ENCODE measurements at regions not wholly inside any gene's neighbourhood (a gene's known extent, or its start where the extent isn't known, plus 50 kb on each side); places are given as distances from the start of the nearest gene placed in this dataset.
"Not testable (repeated sequence)": the region's sequence is repeated elsewhere in the genome, so short reads cannot be mapped to it uniquely, and the experiment has no call there.

DNA sequence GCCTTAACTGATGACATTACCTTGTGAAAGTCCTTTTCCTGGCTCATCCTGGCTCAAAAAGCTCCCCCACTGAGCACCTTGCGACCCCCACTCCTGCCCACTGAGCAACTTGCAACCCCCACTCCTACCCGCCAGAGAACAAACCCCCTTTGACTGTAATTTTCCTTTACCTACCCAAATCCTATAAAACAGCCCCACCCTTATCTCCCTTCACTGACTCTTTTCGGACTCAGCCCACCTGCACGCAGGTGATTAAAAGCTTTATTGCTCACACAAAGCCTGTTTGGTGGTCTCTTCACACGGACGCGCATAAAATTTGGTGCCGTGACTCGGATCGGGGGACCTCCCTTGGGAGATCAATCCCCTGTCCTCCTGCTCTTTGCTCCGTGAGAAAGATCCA is 124.4 kb upstream of the MAP2 start:
- ATAC-seq (ENCODE audit: poor library complexity), result not testable (repeated sequence)

GRCh38 chr2:209300766-209301165 is 123.1 kb upstream of the MAP2 start:
- DNase-seq; ATAC-seq (ENCODE audit: poor library complexity); intact Hi-C loops (cut with DNase I): not testable (repeated sequence)

More for the DNA sequence above, 124.4 kb upstream of the MAP2 start:
- DNase-seq; intact Hi-C loops (cut with DNase I): not testable (repeated sequence)

DNA sequence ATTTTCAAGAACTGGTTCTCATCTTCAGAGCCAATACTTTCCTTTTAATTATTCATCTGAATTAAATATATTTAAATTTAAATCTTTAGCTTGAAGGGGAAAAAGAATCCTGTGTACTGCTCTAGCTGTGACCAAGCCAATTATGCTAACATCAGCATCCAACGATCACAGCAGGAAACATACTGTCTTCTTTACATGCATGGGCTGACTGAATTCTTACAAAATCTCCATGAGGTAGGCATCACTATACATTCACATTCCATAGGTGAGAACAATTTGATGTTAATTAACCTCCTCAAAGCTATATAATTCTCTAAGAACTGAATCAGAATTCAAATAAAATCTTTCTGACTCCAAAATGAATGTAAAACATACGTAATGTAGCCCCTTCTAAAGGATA is 118.8 kb upstream of the MAP2 start:
- DNase-seq (no peak), ATAC-seq (ENCODE audit: poor library complexity) (no peak)

DNA sequence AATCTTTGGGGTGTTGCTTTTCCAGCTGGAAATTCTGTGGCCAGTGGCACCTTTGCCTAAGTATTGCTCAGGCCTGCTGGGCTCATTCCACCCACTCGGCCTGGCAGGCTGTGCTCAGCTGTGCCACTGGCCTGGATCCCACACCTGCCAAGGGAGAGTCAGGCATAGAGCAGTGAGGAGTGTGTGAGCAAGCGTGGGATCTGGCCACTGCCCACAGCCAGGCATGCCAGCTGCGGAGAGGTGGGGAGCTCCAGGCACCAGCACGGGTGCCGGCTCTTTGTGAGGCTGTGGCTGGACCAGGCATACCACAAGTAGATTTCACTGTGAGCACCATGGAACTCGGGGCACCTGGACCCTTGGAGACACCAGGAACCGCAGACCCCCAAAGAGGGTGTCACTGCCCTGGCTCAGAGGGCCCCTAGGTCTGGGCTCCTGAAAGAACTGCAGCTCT is 118.1 kb upstream of the MAP2 start:
- DNase-seq, result no peak
- intact Hi-C loops (cut with DNase I), result no loop called here
- no peak for ATAC-seq (ENCODE audit: poor library complexity)

More for the DNA sequence above, 118.8 kb upstream of the MAP2 start:
- intact Hi-C loops (cut with DNase I), result no loop called here

DNA sequence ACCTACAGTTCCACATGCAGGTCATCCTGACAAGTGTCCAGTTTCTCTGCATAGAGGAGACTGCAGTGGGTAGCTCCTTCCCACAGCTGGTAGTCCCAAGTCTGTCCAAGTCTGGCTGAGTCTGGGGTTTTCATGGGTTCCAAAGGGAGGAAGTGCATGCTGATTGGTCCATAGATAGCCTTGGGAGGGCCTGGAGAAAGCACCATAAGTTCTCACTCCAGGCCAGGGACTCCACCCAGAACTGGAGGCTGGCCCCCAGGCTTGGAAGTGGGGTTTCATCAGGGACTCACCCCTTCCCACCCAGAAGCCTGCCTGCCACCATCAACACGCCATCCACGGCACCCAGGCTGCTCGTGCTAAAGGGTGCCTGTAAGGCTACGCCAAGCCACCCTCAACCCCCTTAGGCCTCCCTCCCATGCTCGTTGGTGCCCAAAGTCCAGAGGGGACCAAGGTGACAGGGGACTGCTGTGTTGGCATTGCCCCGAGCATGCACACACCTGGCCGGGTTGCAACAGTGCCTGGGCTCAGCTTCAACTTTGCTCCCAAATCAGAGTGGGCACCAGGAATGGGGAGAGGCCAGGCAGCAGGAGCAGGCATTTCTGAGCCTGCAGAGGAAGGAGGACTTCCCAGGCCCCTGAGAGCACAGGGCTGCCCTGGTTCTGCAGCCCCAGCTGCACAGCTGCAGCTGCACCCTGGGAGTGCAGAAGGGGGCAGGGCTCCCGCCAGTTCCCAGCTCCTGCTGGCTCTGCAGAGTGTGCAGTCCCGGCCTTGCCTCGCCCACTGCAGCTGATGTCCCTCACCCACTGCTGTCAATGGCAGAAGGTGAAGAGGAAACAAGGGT is 116.5 kb upstream of the MAP2 start:
- ATAC-seq (ENCODE audit: poor library complexity), result no peak
- no peak for DNase-seq
- intact Hi-C loops (cut with DNase I), result no loop called here

DNA sequence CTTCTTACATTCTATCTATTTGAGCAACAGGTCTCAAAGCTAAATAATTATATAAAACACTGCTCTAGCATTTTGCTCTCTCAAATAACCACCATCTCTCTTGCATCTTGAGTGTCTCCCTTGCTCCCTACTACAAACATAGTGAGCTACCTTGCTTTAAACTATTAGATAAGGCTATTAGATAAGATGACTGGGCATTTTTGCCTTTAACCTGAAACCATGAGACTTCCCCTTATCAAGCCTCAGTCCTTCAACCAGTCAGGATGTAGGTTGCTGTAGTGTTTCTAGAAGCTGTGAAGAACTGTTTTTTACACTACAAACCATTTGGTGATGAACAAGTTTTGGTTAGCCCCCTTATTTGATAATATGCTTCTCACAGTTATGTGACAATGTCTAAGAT is 115.4 kb upstream of the MAP2 start:
- intact Hi-C loops (cut with DNase I), result no loop called here
- no peak for ATAC-seq (ENCODE audit: poor library complexity)
- no peak for DNase-seq

DNA sequence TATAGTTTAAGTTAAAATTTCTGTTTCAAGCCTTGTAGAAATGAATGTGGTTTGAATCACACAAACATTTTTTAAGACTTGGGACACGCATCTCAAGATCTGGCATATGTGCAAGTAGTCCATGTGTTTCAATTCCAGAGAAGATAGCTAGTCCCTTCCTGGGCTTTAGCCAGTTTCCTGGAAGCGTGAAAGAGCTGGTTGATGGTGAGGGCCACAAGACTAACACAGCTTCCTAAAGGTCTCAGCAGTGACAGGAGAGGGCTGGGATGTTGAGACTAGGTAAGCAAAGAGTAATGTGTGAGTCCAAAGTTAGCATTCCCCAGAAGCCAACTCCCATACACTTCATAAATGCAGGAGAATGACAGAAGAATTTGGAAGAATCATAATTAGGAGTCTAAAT is 111.9 kb upstream of the MAP2 start:
- ATAC-seq (ENCODE audit: poor library complexity) (no peak), DNase-seq (no peak)
- intact Hi-C loops (cut with DNase I), result no loop called here

GRCh38 chr2:209312450-209312849 is 111.4 kb upstream of the MAP2 start:
- ATAC-seq (ENCODE audit: poor library complexity); intact Hi-C loops (cut with DNase I); DNase-seq: not testable (repeated sequence)

DNA sequence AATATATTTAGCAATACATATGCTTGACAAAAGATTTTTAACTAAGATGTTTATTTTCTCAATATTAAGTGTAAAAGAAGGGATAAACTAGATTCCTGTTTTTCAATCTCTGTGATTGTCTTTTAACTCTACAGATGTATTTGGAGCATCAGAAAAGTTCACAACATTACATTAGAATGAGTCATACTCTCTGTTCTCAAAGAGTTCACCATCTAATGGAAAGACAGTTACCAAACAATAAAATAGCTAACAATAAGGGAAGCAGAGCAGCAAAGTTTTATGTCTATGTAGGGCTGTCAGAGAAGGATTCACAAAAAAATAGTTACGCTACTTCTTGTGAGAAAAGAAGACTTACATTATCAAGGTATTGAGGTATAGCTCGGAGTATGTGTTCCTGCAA is 109.2 kb upstream of the MAP2 start:
- DNase-seq (no peak), ATAC-seq (ENCODE audit: poor library complexity) (no peak)
- intact Hi-C loops (cut with DNase I), result no loop called here

DNA sequence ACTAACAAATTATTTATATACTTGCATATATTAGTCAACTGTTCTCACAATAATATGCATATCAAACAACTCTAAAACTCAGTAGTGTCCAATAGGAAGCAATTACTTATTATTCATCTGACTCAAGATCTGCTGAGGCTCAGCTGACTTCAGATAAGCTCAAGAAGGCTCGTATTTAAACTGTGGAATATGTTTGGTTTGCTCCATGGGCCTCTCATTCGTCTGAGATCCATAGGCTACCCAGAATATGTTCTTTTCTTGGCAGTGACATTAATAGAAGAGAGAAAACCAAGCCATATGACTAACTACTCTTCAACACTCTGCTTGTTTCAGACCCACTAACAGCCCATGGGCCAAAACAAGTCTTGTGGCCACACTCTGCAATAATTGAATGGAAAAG is 107.7 kb upstream of the MAP2 start:
- no peak for DNase-seq
- ATAC-seq (ENCODE audit: poor library complexity), result no peak
- intact Hi-C loops (cut with DNase I), result no loop called here

DNA sequence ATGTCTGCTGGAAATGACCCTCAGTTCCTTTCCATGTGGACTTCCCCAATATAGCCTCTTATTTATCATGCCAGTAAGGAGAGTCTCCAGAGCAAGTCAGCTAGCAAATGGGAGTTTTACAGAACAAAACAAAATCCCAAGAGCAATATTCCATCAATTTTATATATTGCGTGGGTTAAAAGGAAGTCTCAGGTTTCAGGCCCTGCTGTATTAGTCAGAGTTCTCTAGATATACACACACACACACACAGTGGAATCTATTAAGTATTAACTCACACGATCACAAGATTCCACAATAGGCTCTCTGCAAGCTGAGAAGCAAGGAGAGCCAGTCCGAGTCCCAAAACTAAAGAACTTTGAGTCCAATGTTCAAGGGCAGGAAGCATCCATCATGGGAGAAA is 102.8 kb upstream of the MAP2 start:
- intact Hi-C loops (cut with DNase I), result no loop called here
- DNase-seq, result no peak
- no peak for ATAC-seq (ENCODE audit: poor library complexity)

- DNase-seq, result no peak
- ATAC-seq (ENCODE audit: poor library complexity), result no peak
- intact Hi-C loops (cut with DNase I), result no loop called here
Measured at GRCh38 chr2:209321581-209321980, 102.3 kb upstream of the MAP2 start.

DNA sequence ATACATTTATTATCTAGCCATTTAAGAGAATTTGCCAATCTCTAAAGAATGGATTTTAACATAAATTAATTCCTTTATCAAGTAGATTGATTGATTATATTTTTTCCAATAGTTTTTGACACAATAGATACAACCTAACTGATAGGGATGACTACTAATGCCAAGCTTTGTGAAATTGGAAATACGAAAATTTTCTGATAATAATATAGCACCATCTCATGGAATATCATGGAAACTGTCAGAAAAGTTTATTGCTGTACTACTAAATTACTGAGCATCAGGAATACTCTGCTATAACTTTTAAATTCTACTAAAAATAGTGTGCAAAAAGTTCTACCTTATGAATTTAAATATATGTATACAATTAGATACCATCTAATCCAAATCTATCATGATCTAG is 101.8 kb upstream of the MAP2 start:
- ATAC-seq (ENCODE audit: poor library complexity), result no peak
- no peak for DNase-seq
- intact Hi-C loops (cut with DNase I), result no loop called here

- no peak for DNase-seq
- no peak for ATAC-seq (ENCODE audit: poor library complexity)
- intact Hi-C loops (cut with DNase I), result no loop called here
Measured at GRCh38 chr2:209322905-209323512, 100.8 kb upstream of the MAP2 start.

DNA sequence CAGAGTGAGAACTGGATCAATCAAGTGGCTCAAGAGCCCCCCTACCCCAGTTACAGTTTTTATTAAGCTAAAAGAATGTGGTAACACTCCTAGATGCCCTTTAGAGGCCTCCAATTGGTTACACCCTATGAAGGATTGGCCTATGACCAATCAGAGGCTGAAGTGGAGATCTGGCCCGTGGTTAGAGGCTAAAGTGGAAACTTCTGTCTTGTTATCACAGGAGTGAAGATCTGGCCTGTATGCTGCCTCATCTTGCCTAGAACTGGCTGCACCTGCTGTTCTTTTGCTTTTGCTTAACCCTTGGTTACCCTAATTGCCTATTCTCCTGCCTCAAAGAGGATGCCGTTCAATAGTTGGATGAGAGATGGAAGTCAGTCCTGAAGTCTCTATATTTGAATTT is 100.1 kb upstream of the MAP2 start:
- no peak for DNase-seq
- intact Hi-C loops (cut with DNase I), result no loop called here

GRCh38 chr2:209324281-209324680 is 99.6 kb upstream of the MAP2 start:
- intact Hi-C loops (cut with DNase I), result no loop called here
- DNase-seq (no peak), ATAC-seq (ENCODE audit: poor library complexity) (no peak)

More for the DNA sequence above, 100.1 kb upstream of the MAP2 start:
- no peak for ATAC-seq (ENCODE audit: poor library complexity)

DNA sequence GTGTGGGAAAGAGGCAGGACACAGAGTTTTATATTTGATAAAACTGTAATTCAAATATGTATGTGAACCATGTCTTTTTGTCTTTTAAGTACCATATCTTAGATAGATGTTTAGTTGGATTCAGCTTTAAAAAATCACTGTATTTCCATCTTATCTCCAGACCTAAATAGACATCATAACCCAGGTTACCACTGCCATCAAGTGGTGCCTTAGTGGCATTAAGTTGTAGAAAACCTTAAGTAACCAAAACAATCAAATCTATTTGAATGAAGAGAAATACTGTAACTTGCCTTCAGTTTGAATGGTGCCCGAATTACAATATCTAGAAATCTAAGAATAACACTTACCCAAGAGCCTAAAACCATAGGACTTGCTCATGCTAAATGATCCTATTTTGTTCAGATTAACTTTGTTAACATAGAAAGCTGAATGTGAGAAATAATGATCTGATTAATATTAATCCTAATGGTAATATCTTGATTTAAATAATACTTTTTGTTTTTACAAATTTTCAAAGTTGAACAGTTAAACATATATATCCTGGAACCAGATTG is 92.5 kb upstream of the MAP2 start:
- no peak for ATAC-seq (ENCODE audit: poor library complexity)
- DNase-seq, result no peak
- intact Hi-C loops (cut with DNase I), result loop anchor here (10.0 kb wide), 1 partner anchor 613 kb away; no protein-coding TSS in a partner anchor

- intact Hi-C loops (cut with DNase I), result loop anchor here (5.0 to 10.0 kb wide), 2 partner anchors 88 to 610 kb away; partner anchors contain the start of gene MAP2
- ATAC-seq (ENCODE audit: poor library complexity), result peak; percentile 69
- DNase-seq, result peak; percentile 48
Measured at GRCh38 chr2:209334188-209335017, 89.4 kb upstream of the MAP2 start.

- ATAC-seq (ENCODE audit: poor library complexity) (no peak), DNase-seq (no peak)
- intact Hi-C loops (cut with DNase I), result no loop called here
Measured at GRCh38 chr2:209340522-209340921, 83.3 kb upstream of the MAP2 start.

Data from Right ventricle myocardium superior (tissue), 1 donor.